ENCODE measurements at regions not wholly inside any gene's neighbourhood (a gene's known extent, or its start where the extent isn't known, plus 50 kb on each side); places are given as distances from the start of the nearest gene placed in this dataset.

DNA sequence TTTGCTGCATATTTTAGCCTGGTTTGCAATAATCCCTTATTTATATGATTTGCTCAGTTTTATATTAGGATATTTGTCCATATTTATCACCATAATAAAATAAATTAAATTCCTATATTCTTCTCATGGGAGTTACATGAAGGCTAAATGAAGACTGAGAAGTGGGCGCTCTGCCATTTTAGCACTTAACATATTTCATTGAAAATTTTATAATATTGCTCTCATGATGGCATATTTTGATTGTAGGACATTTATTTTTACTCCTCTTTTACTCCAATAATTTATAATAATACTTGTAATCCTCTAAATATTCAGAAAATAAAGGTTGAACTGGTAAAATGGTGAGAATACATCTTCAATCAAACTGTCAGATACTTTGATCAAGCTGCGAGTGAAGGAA is 99.8 kb upstream of the SEMA3A start:
- TF ChIP-seq, protein P1, sequence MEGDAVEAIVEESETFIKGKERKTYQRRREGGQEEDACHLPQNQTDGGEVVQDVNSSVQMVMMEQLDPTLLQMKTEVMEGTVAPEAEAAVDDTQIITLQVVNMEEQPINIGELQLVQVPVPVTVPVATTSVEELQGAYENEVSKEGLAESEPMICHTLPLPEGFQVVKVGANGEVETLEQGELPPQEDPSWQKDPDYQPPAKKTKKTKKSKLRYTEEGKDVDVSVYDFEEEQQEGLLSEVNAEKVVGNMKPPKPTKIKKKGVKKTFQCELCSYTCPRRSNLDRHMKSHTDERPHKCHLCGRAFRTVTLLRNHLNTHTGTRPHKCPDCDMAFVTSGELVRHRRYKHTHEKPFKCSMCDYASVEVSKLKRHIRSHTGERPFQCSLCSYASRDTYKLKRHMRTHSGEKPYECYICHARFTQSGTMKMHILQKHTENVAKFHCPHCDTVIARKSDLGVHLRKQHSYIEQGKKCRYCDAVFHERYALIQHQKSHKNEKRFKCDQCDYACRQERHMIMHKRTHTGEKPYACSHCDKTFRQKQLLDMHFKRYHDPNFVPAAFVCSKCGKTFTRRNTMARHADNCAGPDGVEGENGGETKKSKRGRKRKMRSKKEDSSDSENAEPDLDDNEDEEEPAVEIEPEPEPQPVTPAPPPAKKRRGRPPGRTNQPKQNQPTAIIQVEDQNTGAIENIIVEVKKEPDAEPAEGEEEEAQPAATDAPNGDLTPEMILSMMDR (conservative IDR thresholded peaks at IDR 0.05; ENCODE audit: low read depth in 2 of 2): no peak
- TF ChIP-seq POLR2AphosphoS5 (IDR thresholded peaks at IDR 0.05; ENCODE audit: low read depth): no peak
- TF ChIP-seq EZH2 (IDR thresholded peaks at IDR 0.05; ENCODE audit: low read depth, unreplicated experiment): no peak
- TF ChIP-seq, protein P2, sequence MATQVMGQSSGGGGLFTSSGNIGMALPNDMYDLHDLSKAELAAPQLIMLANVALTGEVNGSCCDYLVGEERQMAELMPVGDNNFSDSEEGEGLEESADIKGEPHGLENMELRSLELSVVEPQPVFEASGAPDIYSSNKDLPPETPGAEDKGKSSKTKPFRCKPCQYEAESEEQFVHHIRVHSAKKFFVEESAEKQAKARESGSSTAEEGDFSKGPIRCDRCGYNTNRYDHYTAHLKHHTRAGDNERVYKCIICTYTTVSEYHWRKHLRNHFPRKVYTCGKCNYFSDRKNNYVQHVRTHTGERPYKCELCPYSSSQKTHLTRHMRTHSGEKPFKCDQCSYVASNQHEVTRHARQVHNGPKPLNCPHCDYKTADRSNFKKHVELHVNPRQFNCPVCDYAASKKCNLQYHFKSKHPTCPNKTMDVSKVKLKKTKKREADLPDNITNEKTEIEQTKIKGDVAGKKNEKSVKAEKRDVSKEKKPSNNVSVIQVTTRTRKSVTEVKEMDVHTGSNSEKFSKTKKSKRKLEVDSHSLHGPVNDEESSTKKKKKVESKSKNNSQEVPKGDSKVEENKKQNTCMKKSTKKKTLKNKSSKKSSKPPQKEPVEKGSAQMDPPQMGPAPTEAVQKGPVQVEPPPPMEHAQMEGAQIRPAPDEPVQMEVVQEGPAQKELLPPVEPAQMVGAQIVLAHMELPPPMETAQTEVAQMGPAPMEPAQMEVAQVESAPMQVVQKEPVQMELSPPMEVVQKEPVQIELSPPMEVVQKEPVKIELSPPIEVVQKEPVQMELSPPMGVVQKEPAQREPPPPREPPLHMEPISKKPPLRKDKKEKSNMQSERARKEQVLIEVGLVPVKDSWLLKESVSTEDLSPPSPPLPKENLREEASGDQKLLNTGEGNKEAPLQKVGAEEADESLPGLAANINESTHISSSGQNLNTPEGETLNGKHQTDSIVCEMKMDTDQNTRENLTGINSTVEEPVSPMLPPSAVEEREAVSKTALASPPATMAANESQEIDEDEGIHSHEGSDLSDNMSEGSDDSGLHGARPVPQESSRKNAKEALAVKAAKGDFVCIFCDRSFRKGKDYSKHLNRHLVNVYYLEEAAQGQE (IDR thresholded peaks at IDR 0.05; ENCODE audit: unreplicated experiment): no peak
- TF ChIP-seq NANOG (IDR thresholded peaks at IDR 0.05; ENCODE audit: borderline replicate concordance): no peak

Measured in GM23338 (cell line).